ENCODE measurements at regions not wholly inside any gene's neighbourhood (a gene's known extent, or its start where the extent isn't known, plus 50 kb on each side); places are given as distances from the start of the nearest gene placed in this dataset.
"Not testable (repeated sequence)": the region's sequence is repeated elsewhere in the genome, so short reads cannot be mapped to it uniquely, and the experiment has no call there.

DNA sequence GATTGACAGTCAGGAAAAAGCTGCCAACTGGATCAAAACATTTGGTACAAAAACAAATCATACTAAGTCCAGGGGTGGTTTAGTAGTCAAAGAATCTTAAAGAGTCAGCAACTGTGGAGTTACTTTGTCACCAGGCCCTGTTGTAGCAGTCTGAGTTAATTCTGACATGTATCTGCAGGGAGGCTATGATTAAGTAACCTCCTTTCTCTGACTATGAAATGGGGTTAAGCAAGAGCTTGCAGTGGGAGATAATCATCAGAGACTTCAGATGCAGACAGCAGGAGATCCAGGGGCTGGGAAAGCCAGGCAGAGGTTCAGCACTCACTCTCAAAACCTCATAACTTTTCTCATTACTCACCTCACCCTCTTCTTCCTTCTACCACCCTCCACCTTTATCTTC lies 99.2 kb upstream of the BTG3 start:
- no peak for TF ChIP-seq POLR2AphosphoS5 (IDR thresholded peaks at IDR 0.05)
- TF ChIP-seq, protein P1, sequence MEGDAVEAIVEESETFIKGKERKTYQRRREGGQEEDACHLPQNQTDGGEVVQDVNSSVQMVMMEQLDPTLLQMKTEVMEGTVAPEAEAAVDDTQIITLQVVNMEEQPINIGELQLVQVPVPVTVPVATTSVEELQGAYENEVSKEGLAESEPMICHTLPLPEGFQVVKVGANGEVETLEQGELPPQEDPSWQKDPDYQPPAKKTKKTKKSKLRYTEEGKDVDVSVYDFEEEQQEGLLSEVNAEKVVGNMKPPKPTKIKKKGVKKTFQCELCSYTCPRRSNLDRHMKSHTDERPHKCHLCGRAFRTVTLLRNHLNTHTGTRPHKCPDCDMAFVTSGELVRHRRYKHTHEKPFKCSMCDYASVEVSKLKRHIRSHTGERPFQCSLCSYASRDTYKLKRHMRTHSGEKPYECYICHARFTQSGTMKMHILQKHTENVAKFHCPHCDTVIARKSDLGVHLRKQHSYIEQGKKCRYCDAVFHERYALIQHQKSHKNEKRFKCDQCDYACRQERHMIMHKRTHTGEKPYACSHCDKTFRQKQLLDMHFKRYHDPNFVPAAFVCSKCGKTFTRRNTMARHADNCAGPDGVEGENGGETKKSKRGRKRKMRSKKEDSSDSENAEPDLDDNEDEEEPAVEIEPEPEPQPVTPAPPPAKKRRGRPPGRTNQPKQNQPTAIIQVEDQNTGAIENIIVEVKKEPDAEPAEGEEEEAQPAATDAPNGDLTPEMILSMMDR (IDR thresholded peaks at IDR 0.05): no peak
- TF ChIP-seq POLR2A (IDR thresholded peaks at IDR 0.05): no peak
- no peak for TF ChIP-seq EP300 (IDR thresholded peaks at IDR 0.05)
- Histone ChIP-seq H3K27ac (no peak overlapping the region), H3K4me3 (no peak overlapping the region), H3K36me3 (no peaks in the 10 kb centered on the region), H3K27me3 (no peaks in the 10 kb centered on the region), H3K4me1 (no peaks in the 10 kb centered on the region), H3K9me3 (no peaks in the 10 kb centered on the region)
- DNase-seq (no peak), ATAC-seq (ENCODE audit: low FRiP score in 2 of 2) (no peak)

DNA sequence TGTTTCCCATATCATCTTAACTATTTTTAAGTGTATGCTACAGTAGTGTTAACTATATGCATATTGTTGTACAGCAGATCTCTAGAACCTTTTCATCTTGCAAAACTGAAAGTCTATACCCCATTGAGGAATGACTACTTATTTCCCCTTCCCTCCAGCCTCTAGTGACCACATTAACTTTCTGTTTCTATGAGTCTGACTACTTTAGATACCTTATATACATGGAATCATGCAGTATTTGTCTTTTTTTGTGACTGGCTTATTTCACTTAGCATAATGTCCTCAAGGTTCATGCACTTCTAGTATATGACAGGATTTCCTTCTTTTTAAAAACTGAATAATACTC lies 96.5 kb upstream of the BTG3 start:
- H3K4me1 ChIP-seq: no peaks in the 10 kb centered on the region
- DNase-seq (no peak), ATAC-seq (ENCODE audit: low FRiP score in 2 of 2) (no peak)
- no peaks in the 10 kb centered on the region for H3K9me3 ChIP-seq
- H3K27me3 ChIP-seq: no peaks in the 10 kb centered on the region
- H3K4me3 ChIP-seq: no peak overlapping the region
- no peak for TF ChIP-seq POLR2A (IDR thresholded peaks at IDR 0.05)
- TF ChIP-seq POLR2AphosphoS5 (IDR thresholded peaks at IDR 0.05): no peak
- no peak for TF ChIP-seq EP300 (IDR thresholded peaks at IDR 0.05)
- TF ChIP-seq, protein P1 (IDR thresholded peaks at IDR 0.05): no peak
- no peak overlapping the region for H3K27ac ChIP-seq
- no peaks in the 10 kb centered on the region for H3K36me3 ChIP-seq

DNA sequence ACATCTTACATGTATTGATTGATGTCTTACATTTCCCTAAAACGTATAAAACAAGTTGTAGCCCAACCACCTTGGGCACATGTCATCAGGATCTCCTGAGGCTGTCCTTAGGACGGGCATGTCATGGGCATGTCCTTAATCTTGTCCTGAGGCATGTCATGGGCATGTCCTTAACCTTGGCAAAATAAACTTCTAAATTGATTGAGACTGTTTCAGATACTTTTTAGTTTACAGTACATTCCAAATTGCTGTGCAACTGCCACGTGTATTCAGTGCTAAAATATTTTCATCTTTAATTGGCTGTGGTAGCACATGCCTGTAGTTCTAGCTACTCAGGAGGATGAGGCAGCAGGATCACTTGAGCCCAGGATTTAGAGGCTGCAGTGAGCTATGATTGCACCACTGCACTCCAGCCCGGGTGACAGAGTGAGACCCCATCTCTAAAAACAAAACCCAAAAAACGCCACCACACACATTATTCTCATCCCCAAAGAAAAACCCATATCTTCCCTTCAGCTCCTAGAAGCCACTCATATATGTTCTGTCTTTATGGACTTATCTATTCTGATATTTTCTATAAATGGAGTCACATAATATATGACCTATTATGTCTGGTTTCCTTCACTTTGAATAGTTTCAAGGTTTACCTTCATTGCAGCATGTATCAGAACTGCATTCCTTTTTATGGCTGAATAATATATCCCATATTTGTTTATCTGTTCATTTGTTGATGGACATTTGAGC lies 96.0 kb upstream of the BTG3 start:
- Histone ChIP-seq H3K9me3 (no peaks in the 10 kb centered on the region), H3K4me1 (no peaks in the 10 kb centered on the region), H3K27me3 (no peaks in the 10 kb centered on the region), H3K4me3 (no peak overlapping the region), H3K27ac (no peak overlapping the region), H3K36me3 (no peaks in the 10 kb centered on the region)
- TF ChIP-seq, protein P1 (IDR thresholded peaks at IDR 0.05): no peak
- TF ChIP-seq POLR2A (IDR thresholded peaks at IDR 0.05) (no peak), EP300 (IDR thresholded peaks at IDR 0.05) (no peak), POLR2AphosphoS5 (IDR thresholded peaks at IDR 0.05) (no peak)
- no peak for DNase-seq
- 65 to 74% methylated on average over 5 of the region's 5 CpGs for WGBS, 2 donors
- no peak for ATAC-seq (ENCODE audit: low FRiP score in 2 of 2)

DNA sequence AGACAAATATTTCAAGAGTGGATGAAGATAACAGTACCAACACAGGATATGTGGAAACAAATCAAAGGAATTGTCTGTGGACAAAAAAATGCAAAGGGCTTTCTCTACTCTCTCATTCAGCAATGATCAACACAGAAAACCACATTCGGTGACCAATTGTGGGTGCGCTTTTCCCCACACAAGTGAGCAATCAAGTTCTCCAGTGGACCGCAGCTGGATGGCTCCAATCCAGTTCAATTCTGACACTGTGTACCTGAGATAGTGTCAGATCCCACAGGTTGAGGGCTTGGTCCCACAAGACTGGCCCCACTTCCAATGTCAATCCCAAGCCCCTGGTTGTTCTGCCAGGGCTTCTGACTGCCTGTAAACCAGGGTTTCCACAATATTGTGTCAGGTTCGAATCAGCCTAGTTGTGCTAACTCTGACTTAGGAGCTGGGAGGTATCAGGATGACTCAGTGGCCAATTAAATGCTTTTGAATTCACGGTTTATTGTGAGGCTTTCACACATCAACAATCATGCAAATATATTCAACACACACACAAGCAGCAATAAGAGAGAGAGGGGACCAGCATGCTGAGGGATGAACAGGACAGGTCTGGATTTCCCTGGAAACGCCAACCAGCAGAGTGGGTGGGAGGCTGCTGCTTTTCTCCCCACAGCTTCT lies 87.0 kb upstream of the BTG3 start:
- TF ChIP-seq POLR2AphosphoS5 (IDR thresholded peaks at IDR 0.05) (no peak), EP300 (IDR thresholded peaks at IDR 0.05) (no peak), POLR2A (IDR thresholded peaks at IDR 0.05) (no peak)
- TF ChIP-seq, protein P1 (IDR thresholded peaks at IDR 0.05): no peak
- H3K9me3 ChIP-seq: no peaks in the 10 kb centered on the region
- H3K27ac ChIP-seq: no peak overlapping the region
- H3K4me1 ChIP-seq: no peaks in the 10 kb centered on the region
- WGBS, 2 donors: 78 to 92% methylated on average over 5 to 6 of the region's 6 CpGs
- no peaks in the 10 kb centered on the region for H3K27me3 ChIP-seq
- no peak for DNase-seq
- no peaks in the 10 kb centered on the region for H3K36me3 ChIP-seq
- H3K4me3 ChIP-seq: no peak overlapping the region
- ATAC-seq (ENCODE audit: low FRiP score in 2 of 2): no peak

DNA sequence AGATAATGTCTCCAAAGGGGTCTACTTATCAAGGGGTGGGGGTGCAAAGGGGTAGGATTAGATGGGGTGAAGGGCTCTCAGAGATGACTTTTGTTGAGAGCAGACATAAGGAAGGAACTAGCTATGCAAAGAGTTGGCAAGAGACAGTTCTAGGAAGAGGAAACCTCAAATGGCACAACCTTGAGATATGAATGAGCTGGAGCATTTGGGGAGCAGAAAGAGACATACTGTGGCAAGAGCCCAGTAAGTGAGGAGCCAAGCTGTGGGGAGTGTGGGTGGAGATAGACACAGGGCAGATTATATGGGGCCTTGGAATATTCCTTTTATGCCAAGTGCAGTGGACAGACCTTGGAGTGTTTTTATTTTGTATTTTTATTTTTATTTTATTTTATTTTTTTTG lies 84.8 kb upstream of the BTG3 start:
- Histone ChIP-seq H3K4me1 (no peaks in the 10 kb centered on the region), H3K27me3 (no peaks in the 10 kb centered on the region), H3K4me3 (no peak overlapping the region), H3K36me3 (no peaks in the 10 kb centered on the region), H3K9me3 (no peaks in the 10 kb centered on the region), H3K27ac (no peak overlapping the region)
- ATAC-seq (ENCODE audit: low FRiP score in 2 of 2): no peak
- no peak for DNase-seq
- TF ChIP-seq POLR2A (IDR thresholded peaks at IDR 0.05) (no peak), POLR2AphosphoS5 (IDR thresholded peaks at IDR 0.05) (no peak), EP300 (IDR thresholded peaks at IDR 0.05) (no peak)
- TF ChIP-seq, protein P1 (IDR thresholded peaks at IDR 0.05): no peak

DNA sequence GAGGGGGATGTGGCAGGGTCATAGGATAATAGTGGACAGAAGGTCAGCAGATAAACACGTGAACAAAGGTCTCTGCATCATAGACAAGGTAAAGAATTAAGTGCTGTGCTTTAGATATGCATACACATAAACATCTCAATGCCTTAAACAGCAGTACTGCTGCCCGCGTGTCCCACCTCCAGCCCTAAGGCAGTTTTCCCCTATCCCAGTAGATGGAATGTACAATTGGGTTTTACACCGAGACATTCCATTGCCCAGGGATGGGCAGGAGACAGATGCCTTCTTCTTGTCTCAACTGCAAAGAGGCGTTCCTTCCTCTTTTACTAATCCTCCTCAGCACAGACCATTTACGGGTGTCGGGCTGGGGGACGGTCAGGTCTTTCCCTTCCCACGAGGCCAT lies 81.7 kb upstream of the BTG3 start:
- not testable (repeated sequence) for H3K36me3 ChIP-seq; H3K27me3 ChIP-seq; DNase-seq; H3K4me3 ChIP-seq; H3K4me1 ChIP-seq; H3K9me3 ChIP-seq; ATAC-seq (ENCODE audit: low FRiP score in 2 of 2); H3K27ac ChIP-seq
- 82 to 95% methylated on average over 8 to 9 of the region's 9 CpGs for WGBS, 2 donors

Measured in upper lobe of left lung (tissue), 6 donors.